Stomach (tissue), 8 donors: ENCODE measurements at regions not wholly inside any gene's neighbourhood (a gene's known extent, or its start where the extent isn't known, plus 50 kb on each side); places are given as distances from the start of the nearest gene placed in this dataset.

Experiments
- DNase-seq, 2 donors: peaks; one replicate each; pipeline versions ENCODE4 v3.0.0 to v3.0.0-alpha.2; 2013 to 2019
- H3K27ac ChIP-seq, 5 donors: fragments of 200-600 bp in 4 of 5; sonication (generic) in 4 of 5; one replicate each; pipeline ENCODE4 v1.5.1; 2013 to 2019; ENCODE audit warnings: mild to moderate bottlenecking in 1 of 5, moderate library complexity in 1 of 5
- H3K27me3 ChIP-seq, 3 donors: fragments of 200-600 bp; sonication (generic); one replicate each; pipeline ENCODE4 v1.5.1; 2017 to 2019; ENCODE audit warnings: mixed run types in 1 of 3
- H3K36me3 ChIP-seq, 4 donors: fragments of 200-600 bp; sonication (generic); 1 replicate in 3 of 4; 2 replicates in 1 of 4; pipeline ENCODE4 v1.5.1; 2016 to 2019
- H3K4me1 ChIP-seq, 4 donors: fragments of 200-600 bp; sonication (generic); one replicate each; pipeline ENCODE4 v1.5.1; 2016 to 2019
- H3K4me3 ChIP-seq, 4 donors: fragments of 200-600 bp; sonication (generic) in 3 of 4; one replicate each; pipeline ENCODE4 v1.5.1; 2016 to 2019; ENCODE audit warnings: mild to moderate bottlenecking in 1 of 4
- H3K9me3 ChIP-seq, 4 donors: fragments of 200-600 bp; sonication (generic); one replicate each; pipeline ENCODE4 v1.5.1; 2016 to 2019
- EP300 ChIP-seq: sonication (generic); formaldehyde crosslinking; IDR thresholded peaks from one replicate; pipeline ENCODE4 v1.6.1; 2017; ENCODE audit warnings: antibody characterized with exemption
- POLR2A ChIP-seq, 4 donors: fragments of 450-650 bp; IDR thresholded peaks; one replicate each; pipeline ENCODE4 v1.6.1; 2016; ENCODE audit warnings: antibody characterized with exemption in 4 of 4, control low read depth in 2 of 4, mild to moderate bottlenecking in 1 of 4, moderate library complexity in 1 of 4
- POLR2AphosphoS5 ChIP-seq, 3 donors: sonication (generic); formaldehyde crosslinking; IDR thresholded peaks; one replicate each; pipeline ENCODE4 v1.6.1; 2016; ENCODE audit warnings: antibody characterized with exemption in 3 of 3
- WGBS, 5 donors: extraction: QIAGEN DNeasy Blood & Tissue Kit in 3 of 5; methylation state at CpG; one replicate each; pipeline versions ENCODE4 v1.1.5 to v1.1.7; 2013 to 2018; 5-methylcytosine and 5-hydroxymethylcytosine counted together
- intact Hi-C: fragments of 100-400 bp; cut with DNase I; formaldehyde crosslinking; loops from one replicate; pipeline ENCODE4 v1.15.1; 2023; ENCODE audit warnings: low total_unique reads
- TF ChIP-seq, protein P1 (sequence below), 7 experiments: fragments of 450-650 bp in 4 of 7; fragments of 200-600 bp in 3 of 7; sonication (generic) in 3 of 7; IDR thresholded peaks; one replicate each; pipeline ENCODE4 v1.5.1; 2016 to 2019; ENCODE audit warnings: antibody characterized with exemption in 7 of 7, control low read depth in 2 of 7, mild to moderate bottlenecking in 1 of 7
- donor health status: healthy with polysubstance abuse.
- donor health status: Bipolar disorder and iron deficiency.
- donor health status: healthy.

DNA sequence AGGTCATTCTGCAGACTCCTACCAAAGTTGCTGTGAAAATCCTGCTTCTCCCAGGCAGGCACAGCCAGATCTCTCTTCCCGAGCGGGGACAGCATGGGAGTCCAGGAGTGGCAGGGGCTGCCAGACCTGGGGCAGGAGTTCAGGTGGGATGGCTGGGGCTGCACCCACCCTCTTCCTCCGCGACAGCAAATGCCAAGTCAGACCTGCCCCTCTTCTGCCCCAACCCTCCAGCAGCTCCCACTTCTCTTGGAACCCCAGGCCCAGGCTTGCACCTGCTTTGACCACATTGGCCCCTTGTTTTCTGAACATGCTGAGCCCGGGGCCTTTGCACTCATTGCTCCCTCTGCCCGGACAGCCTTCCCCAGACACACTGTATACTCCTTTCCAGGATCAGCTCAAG is 288.2 kb upstream of the HS6ST1 start:
- Histone ChIP-seq H3K9me3 (no peaks in the 10 kb centered on the region), H3K4me3 (no peak overlapping the region), H3K4me1 (no peaks in the 10 kb centered on the region), H3K36me3 (no peaks in the 10 kb centered on the region), H3K27me3 (peaks cover 0 to 3% (median 0%) of the 10 kb centered on the region in 3 donors), H3K27ac (no peak overlapping the region)
- TF ChIP-seq POLR2A (IDR thresholded peaks at IDR 0.05) (no peak), POLR2AphosphoS5 (IDR thresholded peaks at IDR 0.05) (no peak), EP300 (no peak)
- TF ChIP-seq, protein P1, sequence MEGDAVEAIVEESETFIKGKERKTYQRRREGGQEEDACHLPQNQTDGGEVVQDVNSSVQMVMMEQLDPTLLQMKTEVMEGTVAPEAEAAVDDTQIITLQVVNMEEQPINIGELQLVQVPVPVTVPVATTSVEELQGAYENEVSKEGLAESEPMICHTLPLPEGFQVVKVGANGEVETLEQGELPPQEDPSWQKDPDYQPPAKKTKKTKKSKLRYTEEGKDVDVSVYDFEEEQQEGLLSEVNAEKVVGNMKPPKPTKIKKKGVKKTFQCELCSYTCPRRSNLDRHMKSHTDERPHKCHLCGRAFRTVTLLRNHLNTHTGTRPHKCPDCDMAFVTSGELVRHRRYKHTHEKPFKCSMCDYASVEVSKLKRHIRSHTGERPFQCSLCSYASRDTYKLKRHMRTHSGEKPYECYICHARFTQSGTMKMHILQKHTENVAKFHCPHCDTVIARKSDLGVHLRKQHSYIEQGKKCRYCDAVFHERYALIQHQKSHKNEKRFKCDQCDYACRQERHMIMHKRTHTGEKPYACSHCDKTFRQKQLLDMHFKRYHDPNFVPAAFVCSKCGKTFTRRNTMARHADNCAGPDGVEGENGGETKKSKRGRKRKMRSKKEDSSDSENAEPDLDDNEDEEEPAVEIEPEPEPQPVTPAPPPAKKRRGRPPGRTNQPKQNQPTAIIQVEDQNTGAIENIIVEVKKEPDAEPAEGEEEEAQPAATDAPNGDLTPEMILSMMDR (IDR thresholded peaks at IDR 0.05), result no peak
- intact Hi-C loops, result no loop called here
- WGBS, 5 donors, result 88 to 96% (median 94%) methylated on average over 6 of the region's 6 CpGs
- no peak for DNase-seq

DNA sequence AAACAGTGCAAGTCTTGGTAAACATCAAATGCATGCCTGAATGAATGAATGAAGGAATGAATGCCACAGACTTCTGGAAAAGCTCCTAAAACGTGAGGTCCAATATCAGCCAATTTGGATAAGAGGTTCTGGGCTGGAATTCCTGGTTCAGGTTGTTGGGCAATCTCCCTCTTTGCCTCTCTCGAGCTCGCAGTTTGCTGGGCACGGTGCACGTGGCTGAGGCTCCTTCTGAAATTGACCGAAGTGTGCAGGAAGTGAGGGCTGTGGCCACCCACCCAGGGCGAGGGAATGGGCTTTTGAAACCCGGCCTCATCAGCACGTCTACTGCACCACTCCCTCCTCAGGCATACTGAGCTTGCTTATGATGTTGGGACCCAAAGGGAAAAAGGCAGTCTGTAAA is 288.8 kb upstream of the HS6ST1 start:
- 63 to 80% (median 78%) methylated on average over 9 of the region's 9 CpGs for WGBS, 5 donors

DNA sequence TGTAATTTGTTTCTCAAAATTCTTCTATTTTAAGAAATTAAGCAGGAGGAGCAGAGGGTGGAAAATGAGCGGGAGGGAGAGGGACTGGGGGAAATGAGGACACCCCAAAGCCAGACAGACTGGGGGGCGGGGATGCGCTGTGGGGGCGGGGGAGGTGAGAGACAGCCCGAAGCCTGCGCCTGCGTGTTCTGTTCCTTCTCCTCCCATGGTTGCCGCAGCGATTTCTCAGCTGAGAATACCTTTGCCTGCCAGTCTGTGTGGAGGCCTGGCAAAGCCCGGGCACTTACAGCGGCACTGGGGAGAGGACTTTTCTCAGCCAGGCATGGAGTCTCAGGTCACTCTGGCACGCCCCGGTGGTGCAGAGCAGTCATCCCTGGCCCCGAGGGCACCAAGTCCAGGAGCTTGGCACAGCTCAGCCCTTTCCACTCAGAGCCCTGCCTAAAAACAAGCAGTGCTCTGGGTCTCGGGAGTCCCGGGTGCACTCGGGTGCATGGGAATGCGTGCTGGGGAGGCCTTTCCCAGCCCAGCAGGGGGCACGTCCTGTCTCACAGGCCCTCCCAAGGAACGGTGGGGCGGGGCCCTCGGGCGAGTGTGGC is 289.3 kb upstream of the HS6ST1 start:
- DNase-seq, result peak in 1 of 2 donors; percentile 36
- intact Hi-C loops, result no loop called here

More for the DNA sequence above, 288.8 kb upstream of the HS6ST1 start:
- Histone ChIP-seq H3K4me3 (no peak overlapping the region), H3K27me3 (peaks cover 0 to 9% (median 0%) of the 10 kb centered on the region in 3 donors), H3K9me3 (no peaks in the 10 kb centered on the region), H3K4me1 (no peaks in the 10 kb centered on the region), H3K36me3 (no peaks in the 10 kb centered on the region), H3K27ac (no peak overlapping the region)
- intact Hi-C loops, result no loop called here
- TF ChIP-seq POLR2A (IDR thresholded peaks at IDR 0.05), result no peak
- no peak for TF ChIP-seq EP300
- TF ChIP-seq, protein P1 (IDR thresholded peaks at IDR 0.05), result no peak
- no peak for TF ChIP-seq POLR2AphosphoS5 (IDR thresholded peaks at IDR 0.05)
- no peak for DNase-seq

DNA sequence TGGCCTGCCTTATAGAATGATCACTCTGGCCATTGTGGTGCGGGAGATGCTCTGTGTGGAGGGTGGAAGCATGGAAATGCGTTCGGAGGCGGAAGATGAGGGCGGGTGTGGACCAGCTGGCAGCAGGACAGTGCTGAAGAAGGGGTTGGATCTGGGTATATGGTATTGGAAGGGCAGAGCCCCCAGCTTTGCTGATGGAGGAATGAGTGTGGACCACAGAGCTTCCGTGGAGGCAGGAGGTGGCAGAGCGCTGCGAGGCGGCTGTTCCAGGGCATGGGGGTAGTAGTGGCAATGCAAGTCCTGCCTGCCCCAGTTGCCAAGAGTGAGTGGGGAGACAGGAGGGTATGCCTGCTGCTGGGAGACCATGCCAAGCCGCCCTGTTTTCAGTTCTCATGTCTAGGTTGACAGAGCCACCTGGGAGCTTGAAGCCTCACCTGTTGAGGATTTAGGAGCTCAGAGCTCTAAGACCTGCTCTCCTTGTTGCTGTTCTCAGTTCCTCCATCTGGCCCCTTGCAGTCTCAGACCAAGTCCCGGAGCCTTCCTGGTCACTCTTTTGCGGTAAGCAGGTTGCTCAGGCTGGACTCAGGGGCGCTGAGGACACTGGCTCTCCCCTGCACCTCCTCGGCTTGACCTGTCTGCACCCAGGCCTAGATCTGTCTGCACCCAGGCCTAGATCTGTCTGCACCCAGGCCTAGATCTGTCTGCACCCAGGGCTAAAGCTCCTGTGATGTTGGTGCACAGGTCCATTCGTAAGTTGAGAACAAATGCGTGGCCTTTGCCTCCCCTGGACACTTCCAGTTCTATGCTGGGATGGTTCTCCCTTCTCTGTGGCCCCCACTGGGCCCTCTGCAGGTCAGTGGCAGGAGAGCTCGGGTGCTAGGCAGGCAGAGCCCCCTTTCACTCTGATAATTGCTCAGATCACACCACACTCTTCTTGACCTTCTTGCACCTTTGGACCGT is 290.5 kb upstream of the HS6ST1 start:
- Histone ChIP-seq H3K4me3 (no peak overlapping the region), H3K4me1 (no peaks in the 10 kb centered on the region), H3K27me3 (peaks cover 0 to 11% (median 0%) of the 10 kb centered on the region in 3 donors), H3K36me3 (no peaks in the 10 kb centered on the region), H3K27ac (no peak overlapping the region), H3K9me3 (no peaks in the 10 kb centered on the region)
- WGBS, 5 donors, result 89 to 95% (median 93%) methylated on average over 18 of the region's 18 CpGs
- intact Hi-C loops, result no loop called here
- TF ChIP-seq POLR2AphosphoS5 (IDR thresholded peaks at IDR 0.05) (no peak), POLR2A (IDR thresholded peaks at IDR 0.05) (no peak), EP300 (no peak)
- TF ChIP-seq, protein P1 (IDR thresholded peaks at IDR 0.05), result no peak
- no peak for DNase-seq

More for the DNA sequence above, 289.3 kb upstream of the HS6ST1 start:
- WGBS, 5 donors, result 53 to 76% (median 57%) methylated on average over 15 to 23 of the region's 23 CpGs
- Histone ChIP-seq H3K36me3 (no peaks in the 10 kb centered on the region), H3K27ac (no peak overlapping the region), H3K4me3 (no peak overlapping the region), H3K9me3 (no peaks in the 10 kb centered on the region), H3K27me3 (peaks cover 0 to 11% (median 0%) of the 10 kb centered on the region in 3 donors), H3K4me1 (no peaks in the 10 kb centered on the region)
- no peak for TF ChIP-seq POLR2A (IDR thresholded peaks at IDR 0.05)
- TF ChIP-seq, protein P1 (IDR thresholded peaks at IDR 0.05), result no peak
- no peak for TF ChIP-seq EP300
- no peak for TF ChIP-seq POLR2AphosphoS5 (IDR thresholded peaks at IDR 0.05)
